Epithelial cell of esophagus (primary cell): ENCODE measurements at regions not wholly inside any gene's neighbourhood (a gene's known extent, or its start where the extent isn't known, plus 50 kb on each side); places are given as distances from the start of the nearest gene placed in this dataset.

ENCODE experiments used
- DNase-seq: peaks from one replicate; pipeline ENCODE4 v3.0.0; 2010; ENCODE audit warnings: low read depth
- H3K4me3 ChIP-seq: 2 replicates; pipeline ENCODE4 v1.5.1; 2011; ENCODE audit warnings: mild to moderate bottlenecking, low read length, control low read depth
- TF ChIP-seq, protein P1 (sequence below): IDR thresholded peaks from 2 replicates; pipeline ENCODE4 v1.5.1; 2011; ENCODE audit warnings: low read depth, mild to moderate bottlenecking, low read length, control low read depth, inconsistent platforms; ENCODE audit not compliant: insufficient read depth; ENCODE audit errors: missing control alignments

GRCh38 chr6:90739802-90740201 lies 152.9 kb upstream of the MAP3K7 start:
- peak; percentile 53 for DNase-seq
- TF ChIP-seq, protein P1, sequence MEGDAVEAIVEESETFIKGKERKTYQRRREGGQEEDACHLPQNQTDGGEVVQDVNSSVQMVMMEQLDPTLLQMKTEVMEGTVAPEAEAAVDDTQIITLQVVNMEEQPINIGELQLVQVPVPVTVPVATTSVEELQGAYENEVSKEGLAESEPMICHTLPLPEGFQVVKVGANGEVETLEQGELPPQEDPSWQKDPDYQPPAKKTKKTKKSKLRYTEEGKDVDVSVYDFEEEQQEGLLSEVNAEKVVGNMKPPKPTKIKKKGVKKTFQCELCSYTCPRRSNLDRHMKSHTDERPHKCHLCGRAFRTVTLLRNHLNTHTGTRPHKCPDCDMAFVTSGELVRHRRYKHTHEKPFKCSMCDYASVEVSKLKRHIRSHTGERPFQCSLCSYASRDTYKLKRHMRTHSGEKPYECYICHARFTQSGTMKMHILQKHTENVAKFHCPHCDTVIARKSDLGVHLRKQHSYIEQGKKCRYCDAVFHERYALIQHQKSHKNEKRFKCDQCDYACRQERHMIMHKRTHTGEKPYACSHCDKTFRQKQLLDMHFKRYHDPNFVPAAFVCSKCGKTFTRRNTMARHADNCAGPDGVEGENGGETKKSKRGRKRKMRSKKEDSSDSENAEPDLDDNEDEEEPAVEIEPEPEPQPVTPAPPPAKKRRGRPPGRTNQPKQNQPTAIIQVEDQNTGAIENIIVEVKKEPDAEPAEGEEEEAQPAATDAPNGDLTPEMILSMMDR: no peak

GRCh38 chr6:90739339-90739738 lies 152.5 kb upstream of the MAP3K7 start:
- TF ChIP-seq, protein P1: no peak
- no peak overlapping the region for H3K4me3 ChIP-seq
- DNase-seq: peak; percentile 57

More at GRCh38 chr6:90739802-90740201, 152.9 kb upstream of the MAP3K7 start:
- no peak overlapping the region for H3K4me3 ChIP-seq

- no peak overlapping the region for H3K4me3 ChIP-seq
- DNase-seq: peak; percentile 74
- TF ChIP-seq, protein P1: no peak
These were observed 143.3 kb upstream of the MAP3K7 start for GRCh38 chr6:90730151-90730673.

GRCh38 chr6:90729057-90729456 lies 142.2 kb upstream of the MAP3K7 start:
- no peak overlapping the region for H3K4me3 ChIP-seq
- DNase-seq: peak; percentile 54
- TF ChIP-seq, protein P1: no peak

- no peak overlapping the region for H3K4me3 ChIP-seq
- TF ChIP-seq, protein P1: no peak
- no peak for DNase-seq
These were observed 135.8 kb upstream of the MAP3K7 start for GRCh38 chr6:90722648-90723047.

GRCh38 chr6:90720404-90720803 lies 133.5 kb upstream of the MAP3K7 start:
- TF ChIP-seq, protein P1: no peak

More at GRCh38 chr6:90720404-90720803, 133.5 kb upstream of the MAP3K7 start:
- peak; percentile 38 for DNase-seq
- no peak overlapping the region for H3K4me3 ChIP-seq
